HFF-Myc (cell line): ENCODE measurements at regions not wholly inside any gene's neighbourhood (a gene's known extent, or its start where the extent isn't known, plus 50 kb on each side); places are given as distances from the start of the nearest gene placed in this dataset.

Experiments
- DNase-seq: peaks from one replicate; pipeline ENCODE4 v3.0.0-alpha.2; 2011; ENCODE audit warnings: low read depth; ENCODE audit errors: extremely low read depth
- H3K4me3 ChIP-seq: replicated peaks from 2 replicates; pipeline ENCODE4 v1.5.1; 2011; ENCODE audit warnings: low read depth, mild to moderate bottlenecking, control low read depth, low read length
- TF ChIP-seq, protein P1 (sequence below): IDR thresholded peaks from 2 replicates; pipeline ENCODE4 v1.5.1; 2012; ENCODE audit warnings: mild to moderate bottlenecking, low read depth, low read length, control low read depth; ENCODE audit errors: missing control alignments

DNA sequence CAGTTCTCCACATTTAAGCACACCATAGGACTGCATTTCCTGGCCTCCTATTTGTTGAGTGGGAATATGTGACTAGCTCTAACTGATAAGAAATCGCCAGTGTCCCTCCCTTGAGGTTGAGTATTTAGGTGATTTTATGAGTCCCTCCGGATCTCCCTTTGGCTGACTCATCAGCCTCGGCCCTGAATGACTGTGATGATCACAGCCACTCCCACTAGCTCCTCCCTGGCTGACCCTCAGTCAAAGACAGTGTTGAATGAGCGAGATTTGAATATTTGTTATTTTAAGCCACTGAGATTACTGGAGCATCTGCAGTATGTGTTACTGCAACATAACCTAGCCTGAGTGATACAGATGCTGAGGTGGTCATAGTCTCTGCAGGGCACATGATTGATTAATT, 515.3 kb downstream of the EPHB1 start:
- no peak for DNase-seq
- TF ChIP-seq, protein P1, sequence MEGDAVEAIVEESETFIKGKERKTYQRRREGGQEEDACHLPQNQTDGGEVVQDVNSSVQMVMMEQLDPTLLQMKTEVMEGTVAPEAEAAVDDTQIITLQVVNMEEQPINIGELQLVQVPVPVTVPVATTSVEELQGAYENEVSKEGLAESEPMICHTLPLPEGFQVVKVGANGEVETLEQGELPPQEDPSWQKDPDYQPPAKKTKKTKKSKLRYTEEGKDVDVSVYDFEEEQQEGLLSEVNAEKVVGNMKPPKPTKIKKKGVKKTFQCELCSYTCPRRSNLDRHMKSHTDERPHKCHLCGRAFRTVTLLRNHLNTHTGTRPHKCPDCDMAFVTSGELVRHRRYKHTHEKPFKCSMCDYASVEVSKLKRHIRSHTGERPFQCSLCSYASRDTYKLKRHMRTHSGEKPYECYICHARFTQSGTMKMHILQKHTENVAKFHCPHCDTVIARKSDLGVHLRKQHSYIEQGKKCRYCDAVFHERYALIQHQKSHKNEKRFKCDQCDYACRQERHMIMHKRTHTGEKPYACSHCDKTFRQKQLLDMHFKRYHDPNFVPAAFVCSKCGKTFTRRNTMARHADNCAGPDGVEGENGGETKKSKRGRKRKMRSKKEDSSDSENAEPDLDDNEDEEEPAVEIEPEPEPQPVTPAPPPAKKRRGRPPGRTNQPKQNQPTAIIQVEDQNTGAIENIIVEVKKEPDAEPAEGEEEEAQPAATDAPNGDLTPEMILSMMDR, result no peak

DNA sequence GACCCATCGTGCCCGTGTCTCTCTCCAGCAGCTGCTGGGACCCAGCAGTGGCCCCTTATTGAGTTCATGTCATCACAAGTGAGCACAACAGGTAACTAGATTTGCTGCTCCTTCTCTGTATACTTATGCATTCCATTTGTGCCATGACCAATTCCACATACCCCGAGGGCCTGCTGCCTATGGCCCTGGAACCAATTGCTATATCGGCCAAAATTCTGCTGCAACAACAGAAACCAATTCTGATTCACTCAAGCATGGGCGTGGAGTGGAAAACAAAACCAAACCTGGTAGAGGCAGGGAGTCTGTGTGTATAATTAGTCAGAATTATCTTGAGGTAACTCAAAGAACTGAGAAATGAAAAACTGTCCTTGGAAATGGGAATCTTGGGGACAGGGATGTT, 516.6 kb downstream of the EPHB1 start:
- no peak for DNase-seq
- TF ChIP-seq, protein P1, result no peak
- no peak overlapping the region for H3K4me3 ChIP-seq

More for the DNA sequence above, 515.3 kb downstream of the EPHB1 start:
- no peak overlapping the region for H3K4me3 ChIP-seq

DNA sequence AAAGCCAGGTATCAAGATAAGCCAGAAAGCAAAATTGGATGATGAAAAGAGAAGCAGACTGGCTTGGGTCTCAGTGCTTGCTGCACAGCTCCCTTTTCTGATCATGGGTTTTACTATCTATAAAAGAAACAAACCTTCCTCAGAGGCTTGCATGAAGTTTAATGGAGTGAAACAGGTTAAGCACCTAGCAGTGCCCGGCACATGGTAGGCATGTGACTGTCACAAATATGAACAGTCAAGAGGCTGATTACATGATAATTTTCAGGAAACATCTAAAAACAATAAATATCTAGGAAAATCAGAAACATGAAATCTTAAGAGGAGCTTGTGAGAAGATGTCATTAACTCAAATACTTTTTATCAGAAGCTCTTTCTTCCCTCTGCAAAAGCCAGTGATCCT, 519.2 kb downstream of the EPHB1 start:
- no peak overlapping the region for H3K4me3 ChIP-seq
- no peak for DNase-seq

DNA sequence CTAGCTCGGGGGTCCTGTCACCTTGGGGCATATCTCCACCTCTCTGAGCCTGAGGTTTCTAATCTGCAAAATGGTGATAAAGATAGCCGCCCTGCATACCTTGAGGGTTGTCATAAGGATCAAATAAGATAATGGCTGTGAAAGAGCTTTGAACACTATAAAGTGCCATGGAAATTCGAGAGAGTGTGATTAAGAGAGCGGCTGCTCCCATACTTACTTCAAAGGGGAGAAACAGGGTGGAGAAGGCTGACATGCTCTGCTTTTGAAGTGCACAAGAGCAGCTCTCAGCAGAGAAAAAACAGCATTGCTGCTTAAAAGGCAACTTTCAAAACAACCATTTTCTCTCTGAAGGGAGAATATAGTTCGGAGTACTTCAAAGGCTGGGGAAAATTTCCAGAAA, 529.2 kb downstream of the EPHB1 start:
- TF ChIP-seq, protein P1, result no peak
- no peak overlapping the region for H3K4me3 ChIP-seq
- no peak for DNase-seq

More for the DNA sequence above, 519.2 kb downstream of the EPHB1 start:
- TF ChIP-seq, protein P1, result no peak

DNA sequence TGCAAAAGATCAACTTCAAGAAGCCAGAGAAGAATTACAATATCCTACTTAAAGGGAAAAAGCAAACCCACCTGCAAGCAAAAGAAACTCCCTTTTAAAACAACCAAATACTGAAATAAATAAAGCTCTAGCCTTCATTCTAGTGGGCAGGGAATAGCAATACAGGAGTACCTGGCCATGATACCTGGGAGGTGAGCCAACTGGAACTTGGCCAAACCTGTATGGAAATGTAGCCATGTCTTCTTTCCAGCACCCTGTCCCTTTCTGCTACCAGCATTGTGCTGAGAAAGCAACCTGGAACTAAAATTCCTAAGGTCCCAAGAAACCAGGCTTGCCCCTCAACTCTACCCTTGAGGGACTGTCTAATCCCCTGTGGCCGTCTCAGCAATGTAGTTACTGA, 530.0 kb downstream of the EPHB1 start:
- TF ChIP-seq, protein P1, result no peak
- H3K4me3 ChIP-seq, result no peak overlapping the region
- no peak for DNase-seq

DNA sequence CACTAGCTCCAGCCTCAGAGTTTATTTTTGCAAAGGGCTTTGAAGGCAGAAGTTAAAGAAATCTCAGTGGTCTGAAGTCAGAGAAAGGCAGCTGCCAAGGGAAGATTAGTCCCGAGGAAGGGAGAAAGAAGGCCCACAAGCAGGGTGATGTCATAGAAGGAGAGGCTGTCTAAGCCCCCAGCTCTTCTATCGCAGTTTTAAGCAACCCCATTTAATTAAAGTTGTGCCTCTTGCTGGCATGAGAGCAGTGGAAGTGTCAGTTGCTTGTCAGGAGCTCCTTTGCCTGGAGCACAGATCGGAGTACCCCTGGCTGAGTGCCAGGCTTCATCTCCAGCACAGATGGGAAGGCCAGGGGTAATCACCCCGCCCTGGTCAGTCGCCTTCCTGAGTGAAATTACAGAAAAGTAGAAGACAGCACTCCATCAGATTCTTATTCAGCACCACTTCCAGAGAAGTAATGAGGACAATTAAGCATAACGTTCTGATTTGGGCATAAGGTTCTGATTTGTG, 530.7 kb downstream of the EPHB1 start:
- TF ChIP-seq, protein P1, result no peak
- H3K4me3 ChIP-seq, result no peak overlapping the region
- DNase-seq, result no peak

DNA sequence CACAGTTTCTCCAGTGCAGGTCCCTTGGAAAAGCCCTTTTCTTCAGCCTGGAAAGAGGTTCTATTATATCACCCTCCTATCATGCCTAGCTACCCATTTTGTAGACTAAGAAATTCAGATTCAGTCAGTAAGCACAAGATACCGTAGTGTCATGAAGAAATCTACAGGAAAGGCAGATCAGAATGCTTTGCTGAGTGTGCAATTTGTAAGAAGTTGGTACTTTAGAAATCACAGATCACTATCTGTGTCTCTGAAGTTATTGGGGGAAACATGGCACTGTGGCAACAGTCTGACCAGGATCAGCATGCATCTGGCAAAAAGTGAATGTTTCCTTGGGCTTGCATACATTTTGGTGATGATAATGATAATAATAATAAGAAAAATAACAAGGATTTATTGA, 531.8 kb downstream of the EPHB1 start:
- no peak for DNase-seq
- H3K4me3 ChIP-seq, result no peak overlapping the region
- TF ChIP-seq, protein P1, result no peak
